B cell (primary cell): ENCODE measurements at regions not wholly inside any gene's neighbourhood (a gene's known extent, or its start where the extent isn't known, plus 50 kb on each side); places are given as distances from the start of the nearest gene placed in this dataset.

ENCODE experiments used
- ATAC-seq: fragments of 200-7000 bp; cut with Tn5 transposase; one replicate; pipeline ENCODE4 v1.10.0; 2021; ENCODE audit warnings: low read depth, mild to moderate bottlenecking, moderate number of reproducible peaks, moderate library complexity
- CTCF ChIA-PET: fragments of 350-600 bp; sonication (Branson Sonifier 250); formaldehyde crosslinking; loops from one replicate; lab custom pipeline; 2021; ENCODE audit warnings: antibody characterized with exemption, inconsistent platforms; lab: Charles Lee
- POLR2A ChIA-PET: fragments of 350-600 bp; sonication (Branson Sonifier 250); formaldehyde crosslinking; loops from one replicate; lab custom pipeline; 2021; ENCODE audit warnings: antibody characterized with exemption; lab: Charles Lee
- DNase-seq: peaks from one replicate; pipeline ENCODE4 v3.0.0; 2013
- H2AFZ ChIP-seq: 2 replicates; pipeline ENCODE4 v1.6.1; 2012; ENCODE audit warnings: mild to moderate bottlenecking, low read depth, low read length; ENCODE audit not compliant: insufficient read depth, poor library complexity, severe bottlenecking
- H3K27ac ChIP-seq, 2 donors: 1 replicate in 1 of 2; 2 replicates in 1 of 2; pipeline ENCODE4 v1.5.1; 2012 to 2013; ENCODE audit warnings: low read length in 2 of 2, mild to moderate bottlenecking in 2 of 2, moderate library complexity in 1 of 2
- H3K27me3 ChIP-seq, 4 experiments: fragments of 200-600 bp in 1 of 4; sonication (generic) in 1 of 4; replicated peaks in 1 of 4; 1 replicate in 2 of 4; 2 replicates in 2 of 4; pipeline versions ENCODE4 v1.6.1 to v1.7.0; 2013 to 2016; ENCODE audit warnings: low read length in 3 of 4, mild to moderate bottlenecking in 2 of 4, mixed read lengths in 1 of 4, moderate library complexity in 1 of 4; ENCODE audit not compliant: insufficient read depth in 4 of 4, control insufficient read depth in 3 of 4; ENCODE audit errors: control extremely low read depth in 1 of 4
- H3K36me3 ChIP-seq, 2 experiments: replicated peaks in 1 of 2; 1 replicate in 1 of 2; 2 replicates in 1 of 2; pipeline versions ENCODE4 v1.6.1 to v1.7.1; 2013; ENCODE audit warnings: low read length in 1 of 2; ENCODE audit not compliant: insufficient read depth in 2 of 2, control insufficient read depth in 1 of 2; ENCODE audit errors: control extremely low read depth in 1 of 2, extremely low read depth in 1 of 2
- H3K4me1 ChIP-seq, 2 donors: fragments of 200-600 bp in 1 of 2; sonication (generic) in 1 of 2; 1 replicate in 1 of 2; 2 replicates in 1 of 2; pipeline versions ENCODE4 v1.5.1 to v1.6.1; 2013 to 2017; ENCODE audit warnings: low read length in 2 of 2; ENCODE audit not compliant: control insufficient read depth in 2 of 2, insufficient read depth in 2 of 2
- H3K4me2 ChIP-seq: replicated peaks from 2 replicates; pipeline ENCODE3; 2012; ENCODE audit warnings: mild to moderate bottlenecking, low read depth, low read length; ENCODE audit not compliant: poor library complexity, severe bottlenecking
- H3K4me3 ChIP-seq, 5 experiments: fragments of 200-600 bp in 1 of 5; sonication (generic) in 1 of 5; 1 replicate in 3 of 5; 2 replicates in 2 of 5; pipeline versions ENCODE4 v1.5.1 to v1.7.0; 2011 to 2016; ENCODE audit warnings: low read length in 4 of 5, mild to moderate bottlenecking in 4 of 5, low read depth in 2 of 5, control low read depth in 1 of 5, moderate library complexity in 1 of 5; ENCODE audit not compliant: insufficient read depth in 1 of 5; ENCODE audit errors: control extremely low read depth in 1 of 5, extremely low read depth in 1 of 5
- H3K79me2 ChIP-seq: fragments of 200-600 bp; sonication (generic); one replicate; pipeline ENCODE4 v1.6.0; 2016; ENCODE audit warnings: low read length; ENCODE audit not compliant: control insufficient read depth, insufficient read depth
- H3K9ac ChIP-seq: fragments of 200-600 bp; sonication (generic); 2 replicates; pipeline ENCODE4 v1.6.1; 2017; ENCODE audit warnings: mild to moderate bottlenecking, low read length, moderate library complexity
- H3K9me3 ChIP-seq, 3 donors: one replicate each; pipeline versions ENCODE4 v1.6.1 to v1.7.1; 2013; ENCODE audit warnings: low read length in 2 of 3; ENCODE audit not compliant: control insufficient read depth in 2 of 3, insufficient read depth in 1 of 3; ENCODE audit errors: control extremely low read depth in 1 of 3
- H4K20me1 ChIP-seq: 2 replicates; pipeline ENCODE4 v1.6.0; 2012; ENCODE audit warnings: mild to moderate bottlenecking, low read length; ENCODE audit not compliant: insufficient read depth, control insufficient read depth, poor library complexity, severe bottlenecking
- H3K27ac Mint-ChIP-seq: one replicate; pipeline ENCODE4 v1.8.0; 2021; ENCODE audit warnings: mixed read lengths
- H3K27me3 Mint-ChIP-seq: one replicate; pipeline ENCODE4 v1.8.0; 2021; ENCODE audit warnings: mixed read lengths
- H3K4me1 Mint-ChIP-seq: one replicate; pipeline ENCODE4 v1.8.0; 2021; ENCODE audit warnings: mixed read lengths
- H3K4me3 Mint-ChIP-seq: one replicate; pipeline ENCODE4 v1.8.0; 2021; ENCODE audit warnings: mixed read lengths
- H3K9me3 Mint-ChIP-seq: one replicate; pipeline ENCODE4 v1.8.0; 2022; ENCODE audit warnings: mixed read lengths; ENCODE audit not compliant: insufficient read depth
- CTCF ChIP-seq: fragments of 200-600 bp; IDR thresholded peaks from one replicate; pipeline ENCODE4 v1.8.0; 2022; ENCODE audit warnings: antibody characterized with exemption, mild to moderate bottlenecking
- EZH2 ChIP-seq: IDR thresholded peaks from 2 replicates; pipeline ENCODE4 v1.6.1; 2012; ENCODE audit warnings: borderline replicate concordance, low read depth, mild to moderate bottlenecking, moderate library complexity, low read length; ENCODE audit not compliant: insufficient read depth, poor library complexity, severe bottlenecking
- WGBS: methylation state at CpG from one replicate; pipeline ENCODE4 v1.1.5; 2013; ENCODE audit warnings: missing lambda C conversion rate; ENCODE audit not compliant: insufficient coverage; 5-methylcytosine and 5-hydroxymethylcytosine counted together
- intact Hi-C: fragments of 100-400 bp; cut with micrococcal nuclease; formaldehyde crosslinking; loops from one replicate; pipeline ENCODE4 v1.10.0; 2022

- no peak for ATAC-seq
- intact Hi-C loops: no loop called here
- ChIA-PET CTCF (no interaction called here), POLR2A (no interaction called here)
- Histone ChIP-seq H3K9me3 (no peaks in the 10 kb centered on the region), H4K20me1 (no peaks in the 10 kb centered on the region), H3K79me2 (no peaks in the 10 kb centered on the region), H2AFZ (no peak overlapping the region), H3K36me3 (no peaks in the 10 kb centered on the region), H3K27me3 (peaks cover 0 to 3% (median 0%) of the 10 kb centered on the region in 4 experiments), H3K4me2 (no peak overlapping the region), H3K4me1 (no peaks in the 10 kb centered on the region), H3K27ac (no peak overlapping the region), H3K9ac (no peak overlapping the region), H3K4me3 (no peak overlapping the region)
- TF ChIP-seq CTCF: no peak
- TF ChIP-seq EZH2: no peak
- WGBS: no CpG with 5 or more reads among the region's 3 CpGs
- Mint-ChIP-seq H3K27ac (no peak overlapping the region), H3K27me3 (peaks cover 26% of the 10 kb centered on the region), H3K9me3 (no peaks in the 10 kb centered on the region), H3K4me3 (no peak overlapping the region), H3K4me1 (no peaks in the 10 kb centered on the region)
- no peak for DNase-seq
These were observed 156.8 kb upstream of the SALL4 start for GRCh38 chr20:51959066-51959542.

GRCh38 chr20:51958099-51959065 is 156.1 kb upstream of the SALL4 start:
- WGBS: 0% methylated on average over 1 of the region's 11 CpGs

More at GRCh38 chr20:51958099-51959065, 156.1 kb upstream of the SALL4 start:
- Mint-ChIP-seq H3K4me1 (no peaks in the 10 kb centered on the region), H3K27me3 (peaks cover 26% of the 10 kb centered on the region), H3K9me3 (no peaks in the 10 kb centered on the region), H3K4me3 (no peak overlapping the region), H3K27ac (no peak overlapping the region)
- Histone ChIP-seq H3K4me3 (no peak overlapping the region), H2AFZ (no peak overlapping the region), H3K4me1 (no peaks in the 10 kb centered on the region), H4K20me1 (no peaks in the 10 kb centered on the region), H3K79me2 (no peaks in the 10 kb centered on the region), H3K36me3 (no peaks in the 10 kb centered on the region), H3K9ac (no peak overlapping the region), H3K4me2 (no peak overlapping the region), H3K9me3 (no peaks in the 10 kb centered on the region), H3K27ac (no peak overlapping the region), H3K27me3 (peaks cover 0 to 3% (median 0%) of the 10 kb centered on the region in 4 experiments)
- CTCF ChIA-PET: no interaction called here
- TF ChIP-seq EZH2 (no peak), CTCF (no peak)
- ATAC-seq: no peak
- intact Hi-C loops: no loop called here
- POLR2A ChIA-PET: no interaction called here
- no peak for DNase-seq
